SU-DHL-6 (cell line): ENCODE measurements at regions not wholly inside any gene's neighbourhood (a gene's known extent, or its start where the extent isn't known, plus 50 kb on each side); places are given as distances from the start of the nearest gene placed in this dataset.

Experiments
- CTCF ChIP-seq: fragments of 200-600 bp; sonication (generic); IDR thresholded peaks from one replicate; pipeline ENCODE4 v1.5.1; 2017; ENCODE audit warnings: antibody characterized with exemption, mild to moderate bottlenecking, low read length, moderate library complexity; ENCODE audit not compliant: insufficient read depth, poor library complexity, severe bottlenecking
- EZH2phosphoT487 ChIP-seq: fragments of 200-600 bp; sonication (generic), shearing (Covaris generic); conservative IDR thresholded peaks from 2 replicates; pipeline ENCODE4 v1.6.1; 2018; ENCODE audit warnings: mild to moderate bottlenecking, antibody characterized with exemption, low read length, moderate library complexity, mixed read lengths

- TF ChIP-seq CTCF, result no peak
- TF ChIP-seq EZH2phosphoT487, result no peak
Observed at GRCh38 chr5:128695791-128696530, 157.9 kb upstream of the FBN2 start.
